ENCODE measurements at regions not wholly inside any gene's neighbourhood (a gene's known extent, or its start where the extent isn't known, plus 50 kb on each side); places are given as distances from the start of the nearest gene placed in this dataset.

GRCh38 chr10:3944591-3944990 is 159.6 kb upstream of the KLF6 start:
- TF ChIP-seq CTCF (IDR thresholded peaks at IDR 0.05) (no peak), POLR2AphosphoS5 (IDR thresholded peaks at IDR 0.05; ENCODE audit: low read depth, low read length) (no peak), SIN3A (IDR thresholded peaks at IDR 0.05; ENCODE audit: borderline replicate concordance, insufficient read depth, low read depth, low read length) (no peak), TCF7L2 (IDR thresholded peaks at IDR 0.05; ENCODE audit: low read depth, low read length) (no peak), REST (IDR thresholded peaks at IDR 0.05; ENCODE audit: insufficient read depth in 1 of 2, low read depth in 2 of 2, low read length in 1 of 2) (no peak)

Measured in Panc1 (cell line).